NCI-H1930 (cell line): ENCODE measurements at regions not wholly inside any gene's neighbourhood (a gene's known extent, or its start where the extent isn't known, plus 50 kb on each side); places are given as distances from the start of the nearest gene placed in this dataset.
"Not testable (repeated sequence)": the region's sequence is repeated elsewhere in the genome, so short reads cannot be mapped to it uniquely, and the experiment has no call there.

Source experiments
- DNase-seq, 2 experiments: peaks; one replicate each; lab custom pipeline; 2025; lab: John Stamatoyannopoulos, UW

DNA sequence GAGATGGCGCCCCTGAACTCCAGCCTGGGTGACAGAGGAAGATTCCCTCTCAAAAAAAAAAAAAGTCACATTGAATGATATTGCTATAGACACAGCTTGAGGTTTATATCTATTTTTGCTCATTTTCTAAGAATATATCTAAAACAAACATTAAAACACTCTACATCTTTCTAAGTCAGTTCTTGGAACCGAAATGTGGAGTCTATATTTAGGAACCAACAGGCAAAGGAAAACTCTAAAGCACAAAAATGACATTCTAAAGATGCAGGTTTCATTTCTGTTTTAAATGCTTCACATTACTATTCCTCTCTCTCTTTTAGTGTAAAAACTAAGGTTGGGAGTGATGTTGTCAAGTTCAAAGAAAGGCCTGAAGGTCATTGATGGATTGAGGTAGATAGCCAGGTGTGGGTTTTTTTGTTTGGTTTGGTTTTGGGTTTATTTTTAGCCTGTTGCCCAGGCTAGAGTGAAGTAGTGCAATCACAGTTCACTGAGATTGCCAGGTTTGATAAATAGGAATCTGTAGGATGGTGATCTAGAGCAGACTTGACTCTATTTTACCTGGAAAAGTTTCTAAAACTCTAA lies 194.0 kb upstream of the RBBP8 start:
- DNase-seq, result no peak

DNA sequence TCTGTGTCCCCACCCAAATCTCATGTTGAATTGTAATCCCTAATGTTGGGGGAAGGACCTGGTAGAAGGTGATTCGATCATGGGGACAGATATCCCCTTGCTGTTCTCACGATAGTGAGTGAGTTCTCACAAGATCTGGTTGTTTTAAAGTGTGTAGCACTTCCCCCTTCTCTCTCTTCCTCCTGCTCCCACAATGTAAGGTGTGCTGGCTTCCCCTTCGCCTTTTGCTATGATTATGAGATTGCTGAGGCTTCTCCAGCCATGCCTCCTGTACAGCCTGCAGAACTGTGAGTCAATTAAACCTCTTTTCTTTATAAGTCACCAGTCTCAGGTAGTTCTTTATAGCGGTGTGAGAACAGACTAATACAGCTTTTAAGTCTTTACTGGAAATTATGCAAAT lies 193.3 kb upstream of the RBBP8 start:
- DNase-seq, result no peak

DNA sequence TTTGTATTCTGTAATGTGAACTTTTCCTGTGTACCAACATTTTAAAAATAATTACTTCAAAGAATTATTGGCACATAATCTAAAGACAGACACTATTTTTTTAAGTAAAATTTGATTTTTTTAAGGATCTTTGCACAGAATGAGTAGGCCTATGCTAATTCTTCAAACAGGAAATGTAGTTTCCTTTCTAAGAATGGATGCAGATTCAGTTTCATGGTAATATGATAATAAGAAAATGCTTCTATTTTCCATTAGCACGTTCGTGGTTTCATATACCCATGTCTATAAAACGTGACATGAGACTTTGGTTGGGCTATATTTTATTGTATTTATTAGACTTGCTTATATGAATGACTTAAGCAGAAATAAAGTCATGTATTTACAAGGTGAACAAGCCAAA lies 191.8 kb upstream of the RBBP8 start:
- DNase-seq, result no peak

DNA sequence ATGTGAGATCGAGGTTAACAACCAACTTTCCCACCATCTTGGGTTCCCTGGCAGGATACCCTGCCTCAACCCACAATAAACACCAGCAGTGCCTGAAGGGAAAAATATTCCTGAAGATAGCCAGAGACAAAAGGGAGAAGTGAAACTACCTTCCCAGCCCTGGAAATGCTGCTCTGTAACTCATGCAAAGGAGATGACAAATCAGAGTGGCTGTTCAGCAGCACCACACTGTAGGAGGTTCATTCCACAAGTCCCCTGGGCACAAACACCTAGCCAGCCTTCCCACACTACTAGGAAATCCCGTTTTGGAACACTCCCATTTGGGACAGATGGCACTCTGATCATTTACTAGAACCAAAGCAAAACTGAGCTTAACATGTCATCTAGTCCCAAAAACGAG lies 190.7 kb upstream of the RBBP8 start:
- DNase-seq, result no peak

- no peak for DNase-seq
Measured at GRCh38 chr18:22745966-22746365, 187.2 kb upstream of the RBBP8 start.

- DNase-seq, result no peak
Measured at GRCh38 chr18:22752014-22752413, 181.1 kb upstream of the RBBP8 start.

DNA sequence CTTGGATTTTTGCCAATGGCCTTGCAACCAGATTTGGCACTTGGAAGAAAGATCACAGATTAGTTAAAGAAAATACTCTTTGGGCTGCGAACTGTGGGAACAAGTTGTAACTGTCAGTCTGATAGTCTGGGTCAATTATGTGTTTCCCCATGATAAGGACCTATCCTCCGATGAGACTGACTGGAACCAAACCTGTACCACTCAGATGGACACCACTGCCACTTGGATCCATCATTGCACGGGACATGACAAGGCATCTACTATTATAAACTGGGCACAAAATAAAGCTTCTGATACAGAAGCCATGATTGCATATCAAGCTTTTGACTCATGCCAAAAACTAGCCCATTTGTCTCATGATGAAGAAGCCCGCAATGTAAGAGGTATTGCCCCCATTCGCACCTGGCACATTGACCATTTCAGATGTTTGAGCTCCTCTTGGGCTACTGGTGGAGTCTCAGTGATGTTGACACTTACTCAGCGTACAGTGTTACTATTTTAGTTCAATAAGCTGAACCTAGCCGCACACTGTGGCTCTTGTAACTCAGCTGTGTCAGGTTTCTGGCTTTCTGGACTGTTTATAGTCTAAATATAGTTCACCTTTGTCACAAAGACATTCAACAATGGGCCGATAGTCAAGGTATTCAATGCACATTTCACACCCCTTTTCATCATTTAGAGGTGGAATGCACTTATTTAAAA lies 179.8 kb upstream of the RBBP8 start:
- DNase-seq, result no peak

DNA sequence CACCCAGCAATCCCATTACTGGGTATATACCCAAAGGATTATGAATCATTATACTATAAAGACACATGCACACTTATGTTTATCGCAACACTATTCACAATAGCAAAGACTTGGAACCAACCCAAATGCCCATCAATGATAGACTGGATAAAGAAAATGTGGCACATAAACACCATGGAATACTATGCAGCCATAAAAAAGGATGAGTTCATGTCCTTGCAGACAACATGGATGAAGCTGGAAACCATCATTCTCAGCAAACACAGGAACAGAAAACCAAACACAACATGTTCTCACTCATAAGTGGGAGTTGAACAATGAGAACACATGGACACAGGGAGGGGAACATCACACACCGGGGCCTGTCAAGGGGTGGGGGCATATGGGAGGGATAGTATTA lies 169.1 kb upstream of the RBBP8 start:
- DNase-seq, result not testable (repeated sequence)

DNA sequence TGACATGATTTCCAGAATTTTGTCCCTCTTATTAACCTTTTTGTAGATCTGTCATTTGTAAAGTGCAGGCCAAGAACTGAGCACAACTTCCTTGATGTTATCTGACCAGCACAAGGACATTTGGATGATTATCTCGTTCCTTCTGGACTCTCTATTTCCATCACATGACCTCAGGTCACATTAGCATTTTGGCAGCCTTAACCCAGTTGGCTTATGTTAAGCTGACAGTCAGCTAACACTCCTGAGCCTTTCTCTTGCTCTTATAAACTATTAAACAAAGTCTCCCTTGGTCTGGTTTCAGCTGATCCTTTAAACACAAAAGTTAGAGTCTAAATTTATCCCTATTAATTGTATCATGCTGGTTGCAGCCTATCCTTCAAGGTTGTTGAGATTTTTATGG lies 167.2 kb upstream of the RBBP8 start:
- DNase-seq, result no peak

DNA sequence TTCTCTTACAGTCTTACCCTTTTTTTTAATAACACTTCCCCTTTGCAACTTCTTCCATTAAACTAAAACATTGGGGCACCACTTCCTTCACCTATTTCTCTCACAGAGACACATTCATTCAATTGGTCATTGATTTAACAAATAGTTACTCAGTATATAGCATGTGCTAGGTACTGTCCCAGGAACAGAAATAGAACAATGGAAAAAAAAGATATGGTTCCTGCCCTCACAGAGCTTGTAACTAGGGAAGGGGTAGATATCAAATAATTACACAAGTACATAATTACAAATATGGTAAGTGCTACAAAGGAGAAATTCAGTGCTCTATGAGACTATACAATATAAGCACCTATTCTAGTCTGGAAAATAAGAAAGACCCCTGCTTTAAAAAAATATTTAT lies 165.5 kb upstream of the RBBP8 start:
- no peak for DNase-seq

DNA sequence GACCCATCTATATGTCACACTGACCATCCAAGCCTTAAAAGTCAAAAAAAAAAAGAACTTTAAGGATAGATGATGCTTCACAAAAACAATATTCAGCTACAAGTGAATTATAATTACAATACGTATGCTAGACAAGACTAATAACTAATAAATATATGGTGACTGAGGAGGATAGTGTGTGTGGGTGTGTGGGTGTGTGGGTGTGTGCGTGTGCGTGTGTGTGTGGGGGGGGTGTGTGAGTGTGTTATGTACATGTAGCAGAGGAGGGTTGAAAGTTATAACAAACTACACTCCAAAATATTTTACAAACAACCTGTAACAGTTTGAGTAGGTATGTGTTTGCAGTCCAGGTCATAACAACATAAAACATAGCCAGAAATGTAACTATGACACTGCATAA lies 159.2 kb upstream of the RBBP8 start:
- no peak for DNase-seq

- DNase-seq, result no peak
Measured at GRCh38 chr18:22778996-22779395, 154.1 kb upstream of the RBBP8 start.

GRCh38 chr18:22783245-22783644 lies 149.9 kb upstream of the RBBP8 start:
- DNase-seq, result no peak

- DNase-seq, result no peak
Measured at GRCh38 chr18:22783662-22784076, 149.5 kb upstream of the RBBP8 start.

DNA sequence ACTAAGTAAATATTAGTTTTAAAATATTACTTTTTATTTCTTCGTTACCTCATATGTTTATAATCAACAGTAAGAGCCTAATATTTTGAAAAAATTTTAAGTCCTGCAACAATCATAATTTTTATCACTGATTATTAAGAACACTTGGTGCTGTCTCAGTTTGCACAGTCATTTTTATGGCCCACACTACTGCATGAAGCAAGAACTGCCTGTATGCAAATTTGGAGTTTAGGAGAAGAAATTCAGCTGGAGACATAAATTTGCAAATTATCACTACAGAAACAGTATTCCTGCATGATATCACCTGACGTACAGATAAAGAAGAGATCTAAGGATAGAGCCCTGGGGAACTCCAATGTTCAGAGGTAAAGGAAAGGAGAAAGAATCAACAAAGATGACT lies 144.1 kb upstream of the RBBP8 start:
- DNase-seq, result no peak

- DNase-seq, result no peak
Measured at GRCh38 chr18:22789600-22789999, 143.5 kb upstream of the RBBP8 start.

- DNase-seq, result no peak
Measured at GRCh38 chr18:22790545-22791309, 142.4 kb upstream of the RBBP8 start.

- no peak for DNase-seq
Measured at GRCh38 chr18:22791310-22791610, 141.9 kb upstream of the RBBP8 start.

DNA sequence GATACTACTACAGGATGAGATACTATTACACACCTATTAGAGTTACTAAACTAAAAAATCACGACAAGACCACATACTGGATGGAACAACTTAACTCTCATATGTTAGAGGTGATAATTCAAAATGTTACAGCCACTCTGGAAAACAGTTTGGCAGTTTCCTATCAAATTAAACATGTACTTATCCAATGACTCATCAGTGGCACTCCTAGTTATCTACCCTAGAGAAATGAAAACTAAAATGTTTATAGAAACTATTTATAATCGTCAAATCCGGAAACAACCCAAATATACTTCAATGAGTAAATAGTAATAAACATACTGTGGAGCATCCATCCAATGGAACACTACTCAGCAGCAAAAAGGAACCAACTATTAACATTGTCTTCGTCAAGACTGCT lies 137.0 kb upstream of the RBBP8 start:
- DNase-seq, result no peak

DNA sequence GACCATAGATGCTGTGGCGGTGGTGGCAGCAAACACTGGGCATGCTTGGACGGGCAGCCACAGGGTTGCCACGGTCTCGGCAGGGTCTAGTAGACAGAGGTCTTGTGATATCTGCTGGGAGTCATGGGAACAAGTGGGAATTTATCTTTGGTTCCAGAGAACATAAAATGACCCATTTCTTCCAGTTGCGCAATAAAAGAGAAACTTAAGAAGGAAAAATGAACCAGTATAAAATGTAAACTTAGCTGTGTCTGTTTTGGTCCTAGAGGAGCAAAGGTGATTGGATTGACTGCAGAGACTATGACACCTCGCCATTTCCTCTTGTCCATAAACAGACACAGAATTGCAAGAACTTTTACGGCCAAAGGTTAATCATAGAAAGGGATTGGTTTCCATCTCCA lies 132.6 kb upstream of the RBBP8 start:
- no peak for DNase-seq

- no peak for DNase-seq
Measured at GRCh38 chr18:22813648-22814328, 119.3 kb upstream of the RBBP8 start.

GRCh38 chr18:22814329-22814703 lies 118.8 kb upstream of the RBBP8 start:
- DNase-seq, result no peak
